ENCODE measurements at regions not wholly inside any gene's neighbourhood (a gene's known extent, or its start where the extent isn't known, plus 50 kb on each side); places are given as distances from the start of the nearest gene placed in this dataset.

- no peak overlapping the region for H3K56ac ChIP-seq (ENCODE audit: extremely low read depth, insufficient read depth, low read length)
- no peak overlapping the region for H3K23ac ChIP-seq (ENCODE audit: low read depth, low read length)
- peaks cover 4% of the 10 kb centered on the region; the same call in 1 of the 2 replicates for H3K27me3 ChIP-seq (ENCODE audit: control insufficient read depth, insufficient read depth, low read length)
- dilution Hi-C loops (cut with HindIII; ENCODE audit: low sequenced_read_pairs, unreplicated experiment) (no loop called here), intact Hi-C loops (cut with micrococcal nuclease) (no loop called here), in situ Hi-C loops (cut with MboI; ENCODE audit: low sequenced_read_pairs) (no loop called here)
- H2AK5ac ChIP-seq (ENCODE audit: low read depth, low read length), result no peak overlapping the region
- ChIA-PET POLR2A (ENCODE audit: unreplicated experiment) (no interaction called here), CTCF (no interaction called here)
- no TSS peak for BruUV-seq (replicated peaks)
- H3K9me1 ChIP-seq (ENCODE audit: insufficient read depth, low read length), result no peaks in the 10 kb centered on the region
- H2BK15ac ChIP-seq (ENCODE audit: low read depth, low read length), result no peak overlapping the region
- no peak overlapping the region for H3K18ac ChIP-seq (ENCODE audit: low read depth, low read length)
- no peak overlapping the region for H3K14ac ChIP-seq (replicated peaks; ENCODE audit: low read depth, low read length)
- H2AFZ ChIP-seq (replicated peaks; ENCODE audit: low read length, poor library complexity), result no peak overlapping the region
- TF ChIP-seq MAZ (IDR thresholded peaks at IDR 0.05; ENCODE audit: borderline replicate concordance, low read depth, low read length) (no peak), CEBPB (IDR thresholded peaks at IDR 0.05; ENCODE audit: low read depth, low read length) (0 out of 2 replicates have a peak, but pooled peaks have one; percentile 12), RCOR1 (IDR thresholded peaks at IDR 0.05; ENCODE audit: insufficient replicate concordance, low read length) (no peak), NFE2L2 (IDR thresholded peaks at IDR 0.05; ENCODE audit: low read depth, low read length) (no peak), MAFK (IDR thresholded peaks at IDR 0.05; ENCODE audit: low read depth, low read length) (no peak)
- no peak overlapping the region for H2BK120ac ChIP-seq (ENCODE audit: low read depth, low read length)
- H3K9me3 ChIP-seq (ENCODE audit: control insufficient read depth, insufficient read depth, low read length), result no peaks in the 10 kb centered on the region
- no CpG with 5 or more reads among the region's 4 CpGs for WGBS, 2 experiments (ENCODE audit: extremely low coverage in 2 of 2, insufficient read length in 1 of 2)
- no peak overlapping the region for H4K8ac ChIP-seq (ENCODE audit: low read depth in 2 of 2, low read length in 2 of 2)
- H3K36me3 ChIP-seq (ENCODE audit: control insufficient read depth, insufficient read depth, low read length), result no peaks in the 10 kb centered on the region
- H2AK9ac ChIP-seq (replicated peaks; ENCODE audit: low read depth, low read length, poor library complexity), result no peak overlapping the region
- H3K4me3 ChIP-seq (ENCODE audit: insufficient read depth, low read depth, low read length), result no peak overlapping the region
- no peaks in the 10 kb centered on the region for H3K79me1 ChIP-seq (ENCODE audit: low read depth in 1 of 2, low read length in 2 of 2)
- no peaks in the 10 kb centered on the region for H4K20me1 ChIP-seq (ENCODE audit: insufficient read depth, low read length)
- no peak overlapping the region for H3K9ac ChIP-seq (ENCODE audit: low read depth, low read length)
- no peak overlapping the region for H4K91ac ChIP-seq (ENCODE audit: insufficient read depth, low read depth, low read length)
- no peak overlapping the region for H3K4ac ChIP-seq (ENCODE audit: low read depth, low read length)
- H2BK5ac ChIP-seq (ENCODE audit: low read depth, low read length, poor library complexity, severe bottlenecking), result no peak overlapping the region
- peak; percentile 11 for DNase-seq
- H2BK20ac ChIP-seq (ENCODE audit: low read depth, low read length), result no peak overlapping the region
- H3K4me2 ChIP-seq (ENCODE audit: low read depth, low read length), result no peak overlapping the region
- ATAC-seq (ENCODE audit: low read depth), result no peak
- no peak overlapping the region for H4K5ac ChIP-seq (ENCODE audit: low read depth, low read length)
- H3K27ac ChIP-seq (ENCODE audit: insufficient read depth, low read length), result no peak overlapping the region
- peaks cover 5% of the 10 kb centered on the region; the same call in 1 of the 2 replicates for H3K4me1 ChIP-seq (ENCODE audit: control insufficient read depth, insufficient read depth, low read length)
These were observed 117.8 kb upstream of the NEDD9 start for GRCh38 chr6:11350294-11350693.
